Panc1 (cell line): ENCODE measurements at regions not wholly inside any gene's neighbourhood (a gene's known extent, or its start where the extent isn't known, plus 50 kb on each side); places are given as distances from the start of the nearest gene placed in this dataset.
"Not testable (repeated sequence)": the region's sequence is repeated elsewhere in the genome, so short reads cannot be mapped to it uniquely, and the experiment has no call there.

Experiments
- ATAC-seq: fragments of 200-7000 bp; cut with Tn5 transposase; 2 replicates; pipeline ENCODE4 v1.9.1; 2020; ENCODE audit warnings: mild to moderate bottlenecking, moderate library complexity
- BruUV-seq: library from RNA; stranded (reverse); fragments of 400-500 nt; replicated peaks from 2 replicates; lab custom pipeline; 2021; lab: Mats Ljungman, UMichigan
- CTCF ChIA-PET: fragments of 300-600 bp; sonication (Branson Sonifier 250); formaldehyde crosslinking; loops from one replicate; lab custom pipeline; 2022; ENCODE audit warnings: antibody characterized with exemption; lab: Charles Lee
- POLR2A ChIA-PET: fragments of 300-600 bp; sonication (Branson Sonifier 250); formaldehyde crosslinking; loops from one replicate; lab custom pipeline; 2022; ENCODE audit warnings: antibody characterized with exemption; lab: Charles Lee
- DNase-seq: peaks from one replicate; pipeline ENCODE4 v3.0.0-alpha.2; 2010; ENCODE audit warnings: low read depth, low spot score
- H3K27ac ChIP-seq: 2 replicates; pipeline ENCODE4 v1.5.1; 2011; ENCODE audit warnings: mild to moderate bottlenecking, low read length, inconsistent platforms
- H3K27me3 ChIP-seq: fragments of 200-500 bp; sonication (Bioruptor generic); 2 replicates; pipeline ENCODE4 v1.6.0; 2014; ENCODE audit warnings: low read length, inconsistent platforms; ENCODE audit not compliant: control insufficient read depth, insufficient read depth
- H3K36me3 ChIP-seq: fragments of 200-500 bp; sonication (Bioruptor generic); 2 replicates; pipeline ENCODE4 v1.5.1; 2014; ENCODE audit warnings: inconsistent platforms, mild to moderate bottlenecking, low read length, moderate library complexity; ENCODE audit not compliant: control insufficient read depth, insufficient read depth
- H3K4me1 ChIP-seq: 2 replicates; pipeline ENCODE4 v1.5.1; 2011; ENCODE audit warnings: inconsistent platforms, mild to moderate bottlenecking, low read length, moderate library complexity; ENCODE audit not compliant: control insufficient read depth, insufficient read depth
- H3K4me3 ChIP-seq, 2 experiments: 2 replicates each; pipeline ENCODE4 v1.5.1; 2011 to 2012; ENCODE audit warnings: low read depth in 2 of 2, low read length in 2 of 2, mild to moderate bottlenecking in 2 of 2, inconsistent platforms in 1 of 2, moderate library complexity in 1 of 2
- H3K9me3 ChIP-seq: fragments of 200-500 bp; sonication (Bioruptor generic); 2 replicates; pipeline ENCODE4 v1.5.1; 2014; ENCODE audit warnings: low read depth, mild to moderate bottlenecking, inconsistent platforms, low read length, moderate library complexity; ENCODE audit not compliant: control insufficient read depth, insufficient read depth
- POLR2AphosphoS5 ChIP-seq: IDR thresholded peaks from 2 replicates; pipeline ENCODE4 v1.6.1; 2012; ENCODE audit warnings: mild to moderate bottlenecking, low read depth, low read length, moderate library complexity
- SIN3A ChIP-seq: IDR thresholded peaks from 2 replicates; pipeline ENCODE4 v1.6.1; 2012; ENCODE audit warnings: low read depth, mild to moderate bottlenecking, low read length, moderate library complexity, borderline replicate concordance; ENCODE audit not compliant: insufficient read depth
- TCF7L2 ChIP-seq: IDR thresholded peaks from 2 replicates; pipeline ENCODE4 v1.6.1; 2011; ENCODE audit warnings: mild to moderate bottlenecking, low read depth, low read length, inconsistent platforms
- in situ Hi-C: cut with HindIII; loops from 2 replicates; pipeline ENCODE4 v1.10.0; 2016; ENCODE audit warnings: low sequenced_read_pairs, low pct_unique_long_range_greater_than_20kb
- intact Hi-C: fragments of 100-400 bp; cut with micrococcal nuclease; formaldehyde crosslinking; loops from one replicate; pipeline ENCODE4 v1.10.0; 2022; ENCODE audit not compliant: unreplicated experiment
- TF ChIP-seq, protein P1 (sequence below), 2 experiments: IDR thresholded peaks; 2 replicates each; pipeline ENCODE4 v1.6.1; 2011 to 2012; ENCODE audit warnings: low read depth in 2 of 2, control low read depth in 1 of 2, low read length in 1 of 2, mild to moderate bottlenecking in 1 of 2, moderate library complexity in 1 of 2; ENCODE audit not compliant: insufficient read depth in 1 of 2
- TF ChIP-seq, protein P2 (sequence below): fragments of 450-650 bp; IDR thresholded peaks from 2 replicates; pipeline ENCODE4 v1.5.1; 2017; ENCODE audit warnings: mild to moderate bottlenecking

DNA sequence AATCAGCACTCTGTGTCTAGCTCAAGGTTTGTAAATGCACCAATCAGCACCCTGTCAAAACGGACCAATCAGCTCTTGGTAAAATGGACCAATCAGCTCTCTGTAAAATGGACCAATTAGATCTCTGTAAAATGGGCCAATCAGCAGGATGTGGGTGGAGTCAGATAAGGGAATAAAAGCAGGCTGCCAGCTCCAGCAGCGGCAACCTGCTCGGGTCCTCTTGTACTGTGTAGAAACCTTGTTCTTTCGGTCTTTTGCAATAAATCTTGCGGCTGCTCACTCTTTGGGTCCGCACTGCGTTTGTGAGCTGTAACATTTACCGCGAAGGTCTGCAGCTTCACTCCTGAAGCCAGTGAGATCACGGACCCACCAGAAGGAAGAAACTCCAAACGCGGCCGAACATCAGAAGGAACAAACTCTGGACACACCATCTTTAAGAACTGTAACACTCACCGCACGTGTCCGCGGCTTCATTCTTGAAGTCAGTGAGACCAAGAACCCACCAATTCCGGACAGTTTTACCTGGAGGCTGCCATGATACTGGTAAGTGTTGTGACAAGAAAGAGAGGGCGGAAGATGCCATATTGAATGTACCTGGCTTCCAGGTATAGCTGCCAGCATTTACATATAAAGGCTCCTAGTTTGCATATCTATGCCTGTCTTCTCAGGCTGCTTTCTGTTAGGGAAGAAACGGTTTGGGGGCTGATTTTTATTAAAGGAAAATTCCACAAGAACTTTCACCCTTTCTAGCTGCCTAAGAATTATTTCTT, 758.5 kb upstream of the CTNND2 start:
- TF ChIP-seq SIN3A (no peak), TCF7L2 (no peak)
- TF ChIP-seq, protein P1, sequence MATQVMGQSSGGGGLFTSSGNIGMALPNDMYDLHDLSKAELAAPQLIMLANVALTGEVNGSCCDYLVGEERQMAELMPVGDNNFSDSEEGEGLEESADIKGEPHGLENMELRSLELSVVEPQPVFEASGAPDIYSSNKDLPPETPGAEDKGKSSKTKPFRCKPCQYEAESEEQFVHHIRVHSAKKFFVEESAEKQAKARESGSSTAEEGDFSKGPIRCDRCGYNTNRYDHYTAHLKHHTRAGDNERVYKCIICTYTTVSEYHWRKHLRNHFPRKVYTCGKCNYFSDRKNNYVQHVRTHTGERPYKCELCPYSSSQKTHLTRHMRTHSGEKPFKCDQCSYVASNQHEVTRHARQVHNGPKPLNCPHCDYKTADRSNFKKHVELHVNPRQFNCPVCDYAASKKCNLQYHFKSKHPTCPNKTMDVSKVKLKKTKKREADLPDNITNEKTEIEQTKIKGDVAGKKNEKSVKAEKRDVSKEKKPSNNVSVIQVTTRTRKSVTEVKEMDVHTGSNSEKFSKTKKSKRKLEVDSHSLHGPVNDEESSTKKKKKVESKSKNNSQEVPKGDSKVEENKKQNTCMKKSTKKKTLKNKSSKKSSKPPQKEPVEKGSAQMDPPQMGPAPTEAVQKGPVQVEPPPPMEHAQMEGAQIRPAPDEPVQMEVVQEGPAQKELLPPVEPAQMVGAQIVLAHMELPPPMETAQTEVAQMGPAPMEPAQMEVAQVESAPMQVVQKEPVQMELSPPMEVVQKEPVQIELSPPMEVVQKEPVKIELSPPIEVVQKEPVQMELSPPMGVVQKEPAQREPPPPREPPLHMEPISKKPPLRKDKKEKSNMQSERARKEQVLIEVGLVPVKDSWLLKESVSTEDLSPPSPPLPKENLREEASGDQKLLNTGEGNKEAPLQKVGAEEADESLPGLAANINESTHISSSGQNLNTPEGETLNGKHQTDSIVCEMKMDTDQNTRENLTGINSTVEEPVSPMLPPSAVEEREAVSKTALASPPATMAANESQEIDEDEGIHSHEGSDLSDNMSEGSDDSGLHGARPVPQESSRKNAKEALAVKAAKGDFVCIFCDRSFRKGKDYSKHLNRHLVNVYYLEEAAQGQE (IDR thresholded peaks at IDR 0.05; ENCODE audit: insufficient read depth in 1 of 2, low read depth in 2 of 2, low read length in 1 of 2) = no peak
- TF ChIP-seq, protein P2, sequence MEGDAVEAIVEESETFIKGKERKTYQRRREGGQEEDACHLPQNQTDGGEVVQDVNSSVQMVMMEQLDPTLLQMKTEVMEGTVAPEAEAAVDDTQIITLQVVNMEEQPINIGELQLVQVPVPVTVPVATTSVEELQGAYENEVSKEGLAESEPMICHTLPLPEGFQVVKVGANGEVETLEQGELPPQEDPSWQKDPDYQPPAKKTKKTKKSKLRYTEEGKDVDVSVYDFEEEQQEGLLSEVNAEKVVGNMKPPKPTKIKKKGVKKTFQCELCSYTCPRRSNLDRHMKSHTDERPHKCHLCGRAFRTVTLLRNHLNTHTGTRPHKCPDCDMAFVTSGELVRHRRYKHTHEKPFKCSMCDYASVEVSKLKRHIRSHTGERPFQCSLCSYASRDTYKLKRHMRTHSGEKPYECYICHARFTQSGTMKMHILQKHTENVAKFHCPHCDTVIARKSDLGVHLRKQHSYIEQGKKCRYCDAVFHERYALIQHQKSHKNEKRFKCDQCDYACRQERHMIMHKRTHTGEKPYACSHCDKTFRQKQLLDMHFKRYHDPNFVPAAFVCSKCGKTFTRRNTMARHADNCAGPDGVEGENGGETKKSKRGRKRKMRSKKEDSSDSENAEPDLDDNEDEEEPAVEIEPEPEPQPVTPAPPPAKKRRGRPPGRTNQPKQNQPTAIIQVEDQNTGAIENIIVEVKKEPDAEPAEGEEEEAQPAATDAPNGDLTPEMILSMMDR = no peak
- CTCF ChIA-PET = no interaction called here

GRCh38 chr5:12661617-12662370, 757.5 kb upstream of the CTNND2 start:
- Histone ChIP-seq H3K36me3 (no peaks in the 10 kb centered on the region), H3K9me3 (no peaks in the 10 kb centered on the region), H3K27ac (no peak overlapping the region), H3K27me3 (no peaks in the 10 kb centered on the region), H3K4me1 (no peaks in the 10 kb centered on the region), H3K4me3 (no peak overlapping the region)
- no peak for ATAC-seq
- TF ChIP-seq, protein P2 = no peak
- TF ChIP-seq SIN3A (no peak), POLR2AphosphoS5 (no peak), TCF7L2 (no peak)
- TF ChIP-seq, protein P1 (IDR thresholded peaks at IDR 0.05; ENCODE audit: insufficient read depth in 1 of 2, low read depth in 2 of 2, low read length in 1 of 2) = no peak
- in situ Hi-C loops (no loop called here), intact Hi-C loops (no loop called here)
- ChIA-PET CTCF (no interaction called here), POLR2A (no interaction called here)
- no TSS peak for BruUV-seq
- no peak for DNase-seq

More for the DNA sequence above, 758.5 kb upstream of the CTNND2 start:
- intact Hi-C loops = no loop called here
- H3K4me3 ChIP-seq = no peak overlapping the region
- POLR2A ChIA-PET = no interaction called here
- ATAC-seq (no peak), DNase-seq (no peak)
- no peaks in the 10 kb centered on the region for H3K27me3 ChIP-seq
- H3K9me3 ChIP-seq = no peaks in the 10 kb centered on the region
- no peaks in the 10 kb centered on the region for H3K36me3 ChIP-seq
- in situ Hi-C loops = no loop called here
- no peak overlapping the region for H3K27ac ChIP-seq
- H3K4me1 ChIP-seq = no peaks in the 10 kb centered on the region
- BruUV-seq = no TSS peak

GRCh38 chr5:12660279-12661107, 756.2 kb upstream of the CTNND2 start:
- DNase-seq, H3K9me3 ChIP-seq, POLR2A ChIA-PET, in situ Hi-C loops, BruUV-seq, intact Hi-C loops, H3K27ac ChIP-seq, ATAC-seq, H3K36me3 ChIP-seq, CTCF ChIA-PET, H3K27me3 ChIP-seq, H3K4me3 ChIP-seq, H3K4me1 ChIP-seq: not testable (repeated sequence)
